Left cardiac atrium (tissue), 4 donors: ENCODE measurements at regions not wholly inside any gene's neighbourhood (a gene's known extent, or its start where the extent isn't known, plus 50 kb on each side); places are given as distances from the start of the nearest gene placed in this dataset.

Source experiments
- ATAC-seq, 2 donors: fragments of 200-7000 bp; cut with Tn5 transposase; one replicate each; pipeline ENCODE4 v1.9.1; 2020; ENCODE audit warnings: mild to moderate bottlenecking in 2 of 2, moderate library complexity in 2 of 2
- DNase-seq: peaks from one replicate; pipeline ENCODE4 v3.0.0-alpha.2; 2020
- intact Hi-C, 2 donors: fragments of 100-400 bp; cut with DNase I; formaldehyde crosslinking; loops; one replicate each; pipeline versions ENCODE4 v1.14.1 to v1.15.1; 2022 to 2023
- donor health status: DM: no; HTN: yes; CAD: no.
- donor health status: DM: no; HTN: yes; CAD: no; lungs with severe emphysema.
- donor health status: DM: yes; HTN: yes; CAD: no.
- donor health status: Dilated cardiomyopathy.

DNA sequence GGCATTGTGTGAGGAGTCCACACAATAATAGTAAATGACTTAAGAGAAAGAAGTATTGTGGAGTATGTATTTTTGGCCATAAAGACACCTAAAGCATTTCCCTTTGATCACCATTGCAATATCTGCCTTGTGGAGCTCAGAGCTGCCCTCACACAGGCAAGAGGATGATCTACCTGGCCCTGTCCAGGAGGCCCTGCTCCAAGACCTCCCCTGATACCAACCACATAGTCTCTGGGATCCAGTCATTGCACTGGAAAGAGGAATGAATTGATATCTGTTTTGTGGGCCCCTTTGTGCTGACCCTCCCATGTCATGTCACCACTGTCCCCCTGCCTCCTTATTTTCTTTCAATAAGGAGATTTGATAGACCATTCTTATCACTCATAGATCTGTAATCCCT, 430.6 kb upstream of the TNP1 start:
- DNase-seq (no peak), ATAC-seq (no peak)
- intact Hi-C loops = no loop called here

DNA sequence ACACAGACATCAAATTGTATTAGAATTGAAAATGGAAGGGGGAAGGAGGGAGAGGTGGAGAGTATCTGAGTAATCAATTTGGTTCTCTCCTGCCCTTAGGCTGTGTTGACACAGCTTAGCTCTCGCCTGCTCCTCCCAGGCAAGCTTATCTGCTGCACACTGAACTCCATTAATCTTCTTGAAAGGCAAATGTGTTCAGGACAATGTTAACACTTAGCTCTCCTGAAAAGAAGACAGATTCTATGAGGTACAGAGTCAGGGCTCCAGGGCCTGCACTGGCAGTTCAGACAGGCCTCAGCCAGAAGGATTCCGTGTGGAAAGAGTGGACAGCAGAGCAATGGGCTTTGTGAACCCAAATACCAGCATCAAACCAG, 430.0 kb upstream of the TNP1 start:
- peak; percentile 70 to 91 for ATAC-seq
- DNase-seq = no peak
- intact Hi-C loops = no loop called here

- DNase-seq (no peak), ATAC-seq (peak; percentile 80 to 81)
- intact Hi-C loops = no loop called here
Measured at GRCh38 chr2:217289177-217289906, 429.5 kb upstream of the TNP1 start.

DNA sequence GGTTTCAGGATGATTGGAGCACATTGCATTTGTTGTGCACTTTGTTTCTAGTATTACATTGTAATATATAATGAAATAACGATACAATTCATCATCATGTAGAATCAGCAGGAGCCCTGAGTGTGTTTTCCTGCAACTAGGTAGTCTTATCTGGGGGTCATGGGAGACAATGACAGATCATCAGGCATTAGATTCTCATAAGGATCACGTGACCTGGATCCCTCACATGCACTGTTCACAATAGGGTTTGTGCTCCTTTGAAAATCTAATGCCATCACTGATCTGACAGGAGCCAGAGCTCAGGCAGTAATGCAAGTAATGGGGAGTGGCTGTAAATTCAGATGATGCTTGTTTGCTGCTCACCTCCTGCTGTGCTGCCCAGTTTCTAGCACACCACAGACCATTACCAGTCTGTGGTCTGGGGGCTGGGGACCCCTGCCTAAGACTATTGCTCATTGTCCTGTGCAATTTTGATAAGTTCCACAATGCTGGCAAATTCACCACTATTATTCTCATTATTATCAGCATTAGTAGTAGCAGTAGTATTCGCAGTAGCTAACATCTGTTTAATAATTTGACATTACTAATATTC, 428.7 kb upstream of the TNP1 start:
- intact Hi-C loops = no loop called here
- ATAC-seq (no peak), DNase-seq (no peak)

DNA sequence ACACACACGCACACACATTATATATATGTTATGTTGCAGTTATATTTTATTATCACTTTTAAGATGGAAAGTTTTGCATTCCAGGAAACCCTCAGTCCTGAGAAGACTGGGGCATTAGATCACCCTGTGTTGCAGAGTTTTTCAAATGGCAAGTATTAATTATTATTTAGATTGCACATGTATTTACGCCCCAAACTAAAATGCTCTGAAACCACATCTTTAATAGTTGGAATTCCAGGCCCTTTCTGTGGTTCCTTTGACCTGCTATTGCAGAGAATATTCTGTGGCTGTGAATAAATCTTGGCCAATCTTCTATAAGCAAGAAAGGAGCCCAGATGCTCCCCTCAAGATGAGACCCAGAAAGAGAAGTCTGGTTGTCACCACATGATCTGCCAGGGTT, 427.0 kb upstream of the TNP1 start:
- DNase-seq (no peak), ATAC-seq (no peak)
- intact Hi-C loops = no loop called here

GRCh38 chr2:217285926-217286325, 426.1 kb upstream of the TNP1 start:
- no peak for DNase-seq
- no peak for ATAC-seq
- intact Hi-C loops = no loop called here

- no peak for ATAC-seq
- intact Hi-C loops = no loop called here
- no peak for DNase-seq
Measured at GRCh38 chr2:217283460-217283859, 423.6 kb upstream of the TNP1 start.

DNA sequence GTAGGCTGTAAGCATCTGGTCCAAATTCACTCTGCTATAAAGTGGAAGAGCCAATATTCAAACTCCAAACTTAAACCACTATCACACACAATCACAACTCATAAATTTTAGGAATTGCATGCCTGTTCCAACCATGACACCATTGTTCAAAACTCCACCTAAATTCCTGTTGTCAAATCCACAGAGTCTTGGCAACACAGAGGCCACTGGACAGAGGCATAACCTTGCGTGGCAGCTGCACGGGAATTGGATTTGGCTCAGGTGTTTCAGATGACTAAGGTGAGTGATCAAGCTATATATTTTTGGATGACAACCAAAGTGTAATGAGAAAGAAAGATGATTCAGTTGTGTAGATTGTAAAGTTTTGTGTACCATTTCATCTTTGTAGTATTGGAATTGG, 422.7 kb upstream of the TNP1 start:
- intact Hi-C loops = no loop called here
- no peak for DNase-seq

DNA sequence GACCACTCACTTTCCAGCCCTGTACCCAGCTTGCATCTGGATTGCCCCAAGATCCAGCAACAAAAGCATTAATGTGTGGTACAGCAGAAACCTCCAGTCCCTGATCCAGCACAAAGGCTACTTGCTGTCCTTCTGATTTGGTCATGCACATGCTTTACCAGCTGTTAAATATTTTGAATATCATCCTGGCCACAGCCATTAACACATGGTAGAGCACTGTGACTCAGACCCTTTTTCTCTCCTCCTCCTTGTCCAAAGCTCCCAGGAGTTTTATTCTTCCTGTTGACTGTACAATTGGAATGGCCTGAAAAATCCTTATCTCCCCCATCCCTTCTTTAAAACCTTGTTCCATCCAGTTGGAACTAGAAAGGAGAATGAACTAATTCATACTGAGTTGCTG, 419.7 kb upstream of the TNP1 start:
- peak; percentile 69 to 87 for ATAC-seq
- intact Hi-C loops = no loop called here
- DNase-seq = no peak

More for the DNA sequence above, 422.7 kb upstream of the TNP1 start:
- no peak for ATAC-seq

- no peak for DNase-seq
- intact Hi-C loops = no loop called here
- ATAC-seq = peak; percentile 9 to 16
Measured at GRCh38 chr2:217279140-217279539, 419.3 kb upstream of the TNP1 start.

DNA sequence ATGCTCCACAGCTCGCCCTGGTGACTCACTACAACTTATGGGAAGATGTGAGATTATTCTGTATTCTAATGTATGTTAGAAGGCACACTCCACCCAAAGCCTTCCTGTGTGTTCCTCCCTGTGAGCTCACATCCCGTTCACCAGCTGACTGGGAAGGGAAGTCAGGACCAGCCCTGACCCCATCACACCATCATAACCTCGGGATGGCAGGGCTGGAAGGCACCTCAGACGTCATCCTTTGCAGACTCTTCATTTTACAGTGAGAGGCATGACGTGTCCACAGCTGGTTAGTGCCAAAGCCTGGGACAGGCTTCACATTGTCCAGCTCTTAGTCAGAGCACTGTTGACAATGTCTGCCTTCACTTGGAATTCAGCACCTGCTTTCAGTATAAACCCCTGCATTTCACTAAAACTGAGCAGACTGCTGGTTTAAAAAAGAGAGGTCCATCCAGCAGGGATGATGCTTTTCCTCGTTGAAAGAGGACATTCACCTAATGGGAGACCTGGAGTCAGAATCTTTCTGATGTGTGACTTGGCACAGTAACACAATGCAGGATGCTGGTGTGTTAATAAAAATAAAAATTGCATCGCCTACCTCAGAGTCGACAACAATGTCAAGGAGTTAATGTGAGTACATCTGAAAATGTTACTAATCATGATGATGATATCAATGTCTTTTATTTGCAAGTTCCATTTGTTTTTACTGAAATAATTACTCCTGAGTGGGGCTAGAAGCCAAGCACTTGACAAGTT, 418.0 kb upstream of the TNP1 start:
- DNase-seq (peak; percentile 54), ATAC-seq (peak in 1 of 2 donors; percentile 82)
- intact Hi-C loops = no loop called here

GRCh38 chr2:217276433-217276832, 416.6 kb upstream of the TNP1 start:
- ATAC-seq (no peak), DNase-seq (no peak)
- intact Hi-C loops = no loop called here

DNA sequence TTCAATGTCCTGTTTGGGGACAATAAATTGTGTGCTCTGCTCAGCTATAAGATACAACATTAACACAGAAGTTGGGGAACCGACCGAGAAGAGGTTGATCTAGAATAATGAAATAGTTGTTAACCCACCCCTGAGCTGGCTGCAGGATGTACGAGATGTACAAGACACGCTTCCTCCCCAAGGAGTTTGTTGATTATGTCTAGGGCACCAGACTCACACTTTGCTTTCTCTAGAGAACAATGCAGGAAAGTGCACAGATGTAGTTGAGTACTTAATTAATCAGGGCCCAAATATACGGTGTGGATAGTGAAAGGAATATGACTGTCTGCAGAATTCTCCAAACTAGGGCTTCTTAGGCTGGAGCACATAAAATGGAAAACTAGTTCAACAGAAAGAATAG, 415.2 kb upstream of the TNP1 start:
- ATAC-seq = no peak
- intact Hi-C loops = no loop called here

DNA sequence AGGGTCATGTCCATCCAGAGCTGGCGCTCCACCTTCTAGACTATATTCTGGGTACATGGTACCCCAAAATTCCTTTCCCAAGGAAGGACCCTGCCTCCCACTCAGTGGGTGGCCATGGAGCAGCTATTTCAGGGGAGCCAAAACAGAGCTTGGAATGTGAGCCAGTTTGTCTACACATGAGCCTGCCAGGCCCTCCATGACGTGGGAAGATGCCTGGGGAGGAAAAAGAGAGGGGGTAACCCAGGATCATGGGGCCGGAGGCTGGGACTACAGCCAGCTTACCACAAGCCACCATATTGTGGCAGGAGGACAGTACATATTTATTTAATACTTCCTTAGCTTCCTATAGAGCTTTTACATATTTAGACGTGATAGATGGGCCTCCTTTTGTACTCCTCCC, 414.7 kb upstream of the TNP1 start:
- intact Hi-C loops = no loop called here
- DNase-seq = no peak
- no peak for ATAC-seq

More for the DNA sequence above, 415.2 kb upstream of the TNP1 start:
- DNase-seq = no peak

GRCh38 chr2:217273851-217274250, 414.0 kb upstream of the TNP1 start:
- intact Hi-C loops = no loop called here
- ATAC-seq = peak in 1 of 2 donors; percentile 48
- no peak for DNase-seq

DNA sequence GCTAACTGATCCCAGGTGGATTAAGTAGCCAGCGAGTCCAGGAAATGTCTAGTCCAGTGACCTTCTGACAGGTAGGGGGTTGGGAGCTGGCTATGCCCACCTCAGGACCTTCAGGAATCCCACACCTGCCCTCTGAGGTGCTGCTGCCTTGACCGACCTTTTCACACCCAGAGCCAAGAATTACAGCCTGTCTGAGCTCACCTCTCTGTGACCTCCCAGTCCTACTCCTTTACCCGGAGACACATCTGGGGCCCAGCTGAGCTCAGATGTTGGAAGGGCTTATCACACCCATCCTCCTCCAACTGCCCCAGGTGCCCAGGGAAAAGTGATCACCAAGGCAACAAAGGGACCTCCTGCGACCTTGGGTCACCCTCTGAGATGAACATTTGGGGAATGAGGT, 413.3 kb upstream of the TNP1 start:
- DNase-seq (no peak), ATAC-seq (no peak)
- intact Hi-C loops = no loop called here

- no peak for DNase-seq
- peak in 1 of 2 donors; percentile 38 for ATAC-seq
- intact Hi-C loops = no loop called here
Measured at GRCh38 chr2:217271813-217272212, 411.9 kb upstream of the TNP1 start.

- ATAC-seq (no peak), DNase-seq (no peak)
- intact Hi-C loops = no loop called here
Measured at GRCh38 chr2:217270485-217271121, 410.7 kb upstream of the TNP1 start.

GRCh38 chr2:217269701-217270484, 410.0 kb upstream of the TNP1 start:
- no peak for ATAC-seq
- no peak for DNase-seq
- intact Hi-C loops = no loop called here
